ENCODE measurements at regions not wholly inside any gene's neighbourhood (a gene's known extent, or its start where the extent isn't known, plus 50 kb on each side); places are given as distances from the start of the nearest gene placed in this dataset.

DNA sequence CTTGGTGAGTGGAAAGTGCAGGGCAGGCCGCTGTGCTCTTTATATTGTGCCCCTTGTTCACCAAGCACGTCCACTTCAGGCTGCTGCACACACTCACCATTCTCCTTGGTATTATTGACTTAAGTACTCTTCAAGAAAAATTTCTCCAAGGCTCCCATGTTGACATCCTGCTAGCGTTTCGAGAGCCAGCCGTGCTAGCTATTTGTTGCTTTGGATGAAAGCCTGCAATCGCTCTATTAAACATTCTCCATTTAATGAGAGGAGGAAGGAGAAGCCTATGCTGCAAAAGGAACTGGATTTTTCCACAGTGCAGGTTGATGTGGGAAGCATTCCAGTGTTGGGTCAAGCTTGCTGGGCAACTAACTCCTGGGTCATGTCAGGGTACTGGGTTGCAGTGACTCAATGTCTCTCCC, 113.5 kb downstream of the CD83 start:
- Histone ChIP-seq H4K20me1 (ENCODE audit: insufficient read depth, poor library complexity, severe bottlenecking) (no peaks in the 10 kb centered on the region), H2AFZ (no peak overlapping the region), H3K4me2 (no peak overlapping the region), H3K27me3 (no peaks in the 10 kb centered on the region), H3K27ac (no peak overlapping the region), H3K79me2 (no peaks in the 10 kb centered on the region), H3K4me1 (ENCODE audit: insufficient read depth) (no peaks in the 10 kb centered on the region), H3K4me3 (no peak overlapping the region), H3K36me3 (replicated peaks; ENCODE audit: insufficient read depth, low read depth) (no peaks in the 10 kb centered on the region), H3K9me3 (ENCODE audit: low read depth) (no peaks in the 10 kb centered on the region), H3K9me2 (replicated peaks; ENCODE audit: insufficient read depth) (no peaks in the 10 kb centered on the region)
- no peak for DNase-seq (ENCODE audit: low spot score)
- WGBS (ENCODE audit: low lambda C conversion rate, missing lambda C conversion rate): 83% methylated on average over 6 of the region's 6 CpGs
- TF ChIP-seq EZH2phosphoT487 (IDR thresholded peaks at IDR 0.05; ENCODE audit: low read depth, severe bottlenecking, unreplicated experiment) (no peak), EZH2 (IDR thresholded peaks at IDR 0.05; ENCODE audit: borderline replicate concordance) (no peak)
- TF ChIP-seq, protein P1, sequence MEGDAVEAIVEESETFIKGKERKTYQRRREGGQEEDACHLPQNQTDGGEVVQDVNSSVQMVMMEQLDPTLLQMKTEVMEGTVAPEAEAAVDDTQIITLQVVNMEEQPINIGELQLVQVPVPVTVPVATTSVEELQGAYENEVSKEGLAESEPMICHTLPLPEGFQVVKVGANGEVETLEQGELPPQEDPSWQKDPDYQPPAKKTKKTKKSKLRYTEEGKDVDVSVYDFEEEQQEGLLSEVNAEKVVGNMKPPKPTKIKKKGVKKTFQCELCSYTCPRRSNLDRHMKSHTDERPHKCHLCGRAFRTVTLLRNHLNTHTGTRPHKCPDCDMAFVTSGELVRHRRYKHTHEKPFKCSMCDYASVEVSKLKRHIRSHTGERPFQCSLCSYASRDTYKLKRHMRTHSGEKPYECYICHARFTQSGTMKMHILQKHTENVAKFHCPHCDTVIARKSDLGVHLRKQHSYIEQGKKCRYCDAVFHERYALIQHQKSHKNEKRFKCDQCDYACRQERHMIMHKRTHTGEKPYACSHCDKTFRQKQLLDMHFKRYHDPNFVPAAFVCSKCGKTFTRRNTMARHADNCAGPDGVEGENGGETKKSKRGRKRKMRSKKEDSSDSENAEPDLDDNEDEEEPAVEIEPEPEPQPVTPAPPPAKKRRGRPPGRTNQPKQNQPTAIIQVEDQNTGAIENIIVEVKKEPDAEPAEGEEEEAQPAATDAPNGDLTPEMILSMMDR (IDR thresholded peaks at IDR 0.05; ENCODE audit: poor library complexity): no peak

DNA sequence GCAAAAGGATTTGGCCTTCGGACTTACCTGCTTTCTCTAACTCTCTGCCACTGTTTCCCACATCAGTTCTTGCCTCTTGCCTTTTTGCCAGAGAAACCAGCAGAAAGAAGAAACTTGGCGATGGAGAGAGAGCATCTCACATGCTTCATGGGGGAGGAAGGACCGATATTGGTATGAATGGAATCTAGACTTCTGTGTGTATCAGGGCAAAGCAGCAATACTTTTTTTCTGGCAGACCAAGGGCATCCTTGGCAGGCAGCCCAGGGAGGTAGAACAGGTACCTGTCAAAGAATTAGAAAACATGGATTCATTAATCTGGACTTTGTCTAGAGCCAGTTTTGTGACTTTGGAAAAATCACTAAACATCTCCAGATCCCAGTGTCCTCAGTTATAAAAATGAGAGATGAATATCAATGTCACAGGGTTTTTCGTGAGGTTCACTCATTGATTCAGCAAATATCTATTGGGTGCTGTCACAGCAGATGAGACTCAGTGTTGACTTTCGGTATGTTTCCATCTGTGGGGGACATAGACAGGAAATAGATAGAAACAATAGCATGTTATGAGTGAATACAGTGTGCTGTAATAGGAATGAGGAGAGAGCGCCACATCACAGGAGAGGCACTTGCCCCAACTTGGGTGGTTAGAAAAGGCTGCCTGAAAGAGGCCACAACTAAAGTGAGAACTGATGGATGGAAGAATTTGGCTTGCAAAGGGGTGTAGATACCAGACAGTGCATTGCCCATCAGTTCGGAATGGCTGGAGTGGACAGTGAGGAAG, 114.1 kb downstream of the CD83 start:
- TF ChIP-seq EZH2 (IDR thresholded peaks at IDR 0.05; ENCODE audit: borderline replicate concordance): no peak
- TF ChIP-seq, protein P1 (IDR thresholded peaks at IDR 0.05; ENCODE audit: poor library complexity): no peak
- no peak for TF ChIP-seq EZH2phosphoT487 (IDR thresholded peaks at IDR 0.05; ENCODE audit: low read depth, severe bottlenecking, unreplicated experiment)
- Histone ChIP-seq H3K9me2 (replicated peaks; ENCODE audit: insufficient read depth) (no peaks in the 10 kb centered on the region), H3K79me2 (no peaks in the 10 kb centered on the region), H2AFZ (no peak overlapping the region), H3K4me3 (no peak overlapping the region), H3K27ac (no peak overlapping the region), H3K9me3 (ENCODE audit: low read depth) (no peaks in the 10 kb centered on the region), H3K27me3 (no peaks in the 10 kb centered on the region), H4K20me1 (ENCODE audit: insufficient read depth, poor library complexity, severe bottlenecking) (no peaks in the 10 kb centered on the region), H3K4me2 (no peak overlapping the region), H3K4me1 (ENCODE audit: insufficient read depth) (no peaks in the 10 kb centered on the region), H3K36me3 (replicated peaks; ENCODE audit: insufficient read depth, low read depth) (no peaks in the 10 kb centered on the region)
- no peak for DNase-seq (ENCODE audit: low spot score)
- 94% methylated on average over 7 of the region's 7 CpGs for WGBS (ENCODE audit: low lambda C conversion rate, missing lambda C conversion rate)

DNA sequence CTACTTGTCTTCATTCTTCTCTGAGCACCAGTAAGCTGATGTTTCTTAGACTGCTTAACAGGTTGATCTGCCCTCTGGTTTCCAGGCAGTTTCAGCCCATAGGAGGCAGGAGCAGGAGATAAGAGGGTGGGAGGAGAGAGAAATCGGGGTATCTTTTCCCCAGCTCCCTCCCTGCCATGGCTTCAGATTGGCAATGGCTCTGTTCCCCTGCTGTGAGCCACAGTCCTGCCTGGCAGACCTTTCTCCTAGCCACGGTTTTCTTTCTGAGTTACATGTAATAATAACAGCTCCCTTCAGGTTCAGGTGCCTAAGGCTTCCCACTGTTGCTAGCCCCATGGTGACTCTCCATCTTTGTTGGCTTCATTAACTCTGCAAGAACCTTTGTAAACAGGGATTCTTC, 115.3 kb downstream of the CD83 start:
- DNase-seq (ENCODE audit: low spot score): no peak
- H4K20me1 ChIP-seq (ENCODE audit: insufficient read depth, poor library complexity, severe bottlenecking): no peaks in the 10 kb centered on the region
- no peak overlapping the region for H3K4me2 ChIP-seq
- no peak overlapping the region for H3K4me3 ChIP-seq
- no peaks in the 10 kb centered on the region for H3K27me3 ChIP-seq
- H2AFZ ChIP-seq: no peak overlapping the region
- no peaks in the 10 kb centered on the region for H3K79me2 ChIP-seq
- no peaks in the 10 kb centered on the region for H3K9me2 ChIP-seq (replicated peaks; ENCODE audit: insufficient read depth)
- H3K27ac ChIP-seq: no peak overlapping the region
- no peaks in the 10 kb centered on the region for H3K4me1 ChIP-seq (ENCODE audit: insufficient read depth)
- no peaks in the 10 kb centered on the region for H3K9me3 ChIP-seq (ENCODE audit: low read depth)
- no peak for TF ChIP-seq EZH2phosphoT487 (IDR thresholded peaks at IDR 0.05; ENCODE audit: low read depth, severe bottlenecking, unreplicated experiment)
- TF ChIP-seq, protein P1 (IDR thresholded peaks at IDR 0.05; ENCODE audit: poor library complexity): no peak
- no peak for TF ChIP-seq EZH2 (IDR thresholded peaks at IDR 0.05; ENCODE audit: borderline replicate concordance)
- H3K36me3 ChIP-seq (replicated peaks; ENCODE audit: insufficient read depth, low read depth): no peaks in the 10 kb centered on the region
- WGBS (ENCODE audit: low lambda C conversion rate, missing lambda C conversion rate): 88% methylated on average over 2 of the region's 2 CpGs
